Neural cell (in vitro differentiated cells): ENCODE measurements at regions not wholly inside any gene's neighbourhood (a gene's known extent, or its start where the extent isn't known, plus 50 kb on each side); places are given as distances from the start of the nearest gene placed in this dataset.

Experiments used
- H2AFZ ChIP-seq: fragments of 200-600, 300-800 bp; sonication (generic), shearing (Covaris generic); 2 replicates; pipeline ENCODE4 v1.6.0; 2014; ENCODE audit warnings: low read depth, mild to moderate bottlenecking, antibody characterized with exemption, low read length, moderate library complexity
- H3F3A ChIP-seq: fragments of 200-600 bp; shearing (Covaris generic); 2 replicates; pipeline ENCODE4 v1.6.1; 2016; ENCODE audit warnings: mild to moderate bottlenecking, moderate library complexity, mixed read lengths, antibody characterized with exemption, low read length; ENCODE audit not compliant: insufficient read depth, poor library complexity, severe bottlenecking
- H3K27ac ChIP-seq: fragments of 200-600, 300-800 bp; sonication (generic), shearing (Covaris generic); 2 replicates; pipeline ENCODE4 v1.5.1; 2014; ENCODE audit warnings: mild to moderate bottlenecking, low read length, moderate library complexity
- H3K27me3 ChIP-seq: fragments of 300-800, 200-600 bp; sonication (generic), shearing (Covaris generic); 2 replicates; pipeline ENCODE4 v1.6.0; 2014; ENCODE audit warnings: mild to moderate bottlenecking, low read depth, low read length, moderate library complexity; ENCODE audit not compliant: insufficient read depth
- H3K36me3 ChIP-seq: fragments of 300-800, 200-600 bp; sonication (generic), shearing (Covaris generic); 2 replicates; pipeline ENCODE4 v1.5.1; 2014; ENCODE audit warnings: mild to moderate bottlenecking, antibody characterized with exemption, low read length, moderate library complexity; ENCODE audit not compliant: insufficient read depth
- H3K4me2 ChIP-seq: fragments of 300-800, 200-600 bp; sonication (generic), shearing (Covaris generic); 2 replicates; pipeline ENCODE4 v1.6.0; 2014; ENCODE audit warnings: mild to moderate bottlenecking, low read length
- H3K4me3 ChIP-seq: fragments of 300-800, 200-600 bp; sonication (generic), shearing (Covaris generic); 2 replicates; pipeline ENCODE4 v1.5.1; 2014; ENCODE audit warnings: mild to moderate bottlenecking, low read length, moderate library complexity
- H3K79me2 ChIP-seq: fragments of 200-600 bp; shearing (Covaris generic); replicated peaks from 2 replicates; pipeline ENCODE4 v1.6.0; 2014; ENCODE audit warnings: mild to moderate bottlenecking, low read length, moderate library complexity; ENCODE audit not compliant: insufficient read depth
- H3K9ac ChIP-seq: fragments of 300-800, 200-600 bp; sonication (generic), shearing (Covaris generic); 2 replicates; pipeline ENCODE4 v1.6.1; 2016; ENCODE audit warnings: mild to moderate bottlenecking, low read length, mixed read lengths
- H3K9me2 ChIP-seq: fragments of 200-600 bp; shearing (Covaris generic); 2 replicates; pipeline ENCODE4 v1.6.1; 2016; ENCODE audit warnings: mild to moderate bottlenecking, low read length, mixed read lengths; ENCODE audit not compliant: insufficient read depth
- H3K9me3 ChIP-seq: fragments of 200-600, 300-800 bp; sonication (generic), shearing (Covaris generic); 2 replicates; pipeline ENCODE4 v1.6.1; 2016; ENCODE audit warnings: mild to moderate bottlenecking, mixed run types, low read length, moderate library complexity, mixed read lengths
- H4K20me1 ChIP-seq: fragments of 200-600 bp; shearing (Covaris generic); 2 replicates; pipeline ENCODE4 v1.6.1; 2016; ENCODE audit warnings: mild to moderate bottlenecking, mixed run types; ENCODE audit not compliant: insufficient read depth
- EP300 ChIP-seq: fragments of 450-650 bp; conservative IDR thresholded peaks from 2 replicates; pipeline ENCODE4 v1.6.1; 2014; ENCODE audit warnings: antibody characterized with exemption, mild to moderate bottlenecking, moderate library complexity; ENCODE audit not compliant: poor library complexity, severe bottlenecking
- EZH2 ChIP-seq: fragments of 200-600, 300-800 bp; shearing (Covaris generic), sonication (generic); IDR thresholded peaks from 2 replicates; pipeline ENCODE4 v1.6.1; 2014; ENCODE audit warnings: antibody characterized with exemption, low read length, borderline replicate concordance, mild to moderate bottlenecking; ENCODE audit not compliant: insufficient read depth, poor library complexity, severe bottlenecking
- MXI1 ChIP-seq: fragments of 450-650 bp; conservative IDR thresholded peaks from 2 replicates; pipeline ENCODE4 v1.6.1; 2014; ENCODE audit warnings: antibody characterized with exemption, mild to moderate bottlenecking; ENCODE audit not compliant: poor library complexity, severe bottlenecking
- POLR2AphosphoS5 ChIP-seq: IDR thresholded peaks from 2 replicates; pipeline ENCODE4 v1.6.1; 2012
- RAD21 ChIP-seq: fragments of 450-650 bp; conservative IDR thresholded peaks from 2 replicates; pipeline ENCODE4 v1.6.1; 2014; ENCODE audit warnings: antibody characterized with exemption, mild to moderate bottlenecking, moderate library complexity
- SMC3 ChIP-seq: fragments of 450-650 bp; conservative IDR thresholded peaks from 2 replicates; pipeline ENCODE4 v1.6.1; 2014; ENCODE audit warnings: antibody characterized with exemption, mild to moderate bottlenecking, moderate library complexity; ENCODE audit not compliant: poor library complexity
- TAF1 ChIP-seq: IDR thresholded peaks from 2 replicates; pipeline ENCODE4 v1.6.1; 2012; ENCODE audit warnings: low read depth
- TF ChIP-seq, protein P1 (sequence below): fragments of 450-650 bp; IDR thresholded peaks from 2 replicates; pipeline ENCODE4 v1.5.1; 2014; ENCODE audit warnings: antibody characterized with exemption, mild to moderate bottlenecking, moderate library complexity; ENCODE audit not compliant: poor library complexity, severe bottlenecking
- TF ChIP-seq, protein P2 (sequence below): IDR thresholded peaks from 2 replicates; pipeline ENCODE4 v1.6.1; 2012; ENCODE audit warnings: borderline replicate concordance

DNA sequence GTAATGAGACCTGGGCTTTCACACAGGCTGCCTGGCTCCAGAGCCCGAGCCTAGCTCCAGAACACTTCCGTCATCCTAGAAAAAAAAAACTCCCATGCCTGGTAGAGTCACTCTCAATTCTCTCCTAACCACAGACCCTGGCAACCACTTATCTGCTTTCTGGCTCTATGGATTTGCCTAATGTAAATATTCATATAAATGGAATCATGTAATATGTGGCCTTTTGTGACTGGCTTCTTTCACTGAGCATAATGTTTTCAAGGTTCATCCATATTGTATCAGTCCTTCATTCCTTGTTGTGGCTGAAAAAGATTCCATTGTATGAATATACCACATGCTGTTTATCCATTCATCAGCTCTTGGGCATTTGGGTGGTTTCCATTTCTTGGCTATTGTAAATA lies 167.7 kb upstream of the MKLN1 start:
- no peak overlapping the region for H3K27ac ChIP-seq
- H3K36me3 ChIP-seq, result no peaks in the 10 kb centered on the region
- no peak overlapping the region for H3K4me2 ChIP-seq
- no peaks in the 10 kb centered on the region for H4K20me1 ChIP-seq
- no peaks in the 10 kb centered on the region for H3K9me3 ChIP-seq
- no peak overlapping the region for H3K4me3 ChIP-seq
- no peaks in the 10 kb centered on the region for H3K9me2 ChIP-seq
- no peaks in the 10 kb centered on the region for H3F3A ChIP-seq
- no peak overlapping the region for H3K9ac ChIP-seq
- H3K79me2 ChIP-seq, result no peaks in the 10 kb centered on the region
- no peak for TF ChIP-seq MXI1
- TF ChIP-seq EP300, result no peak
- TF ChIP-seq RAD21, result no peak
- no peak for TF ChIP-seq POLR2AphosphoS5
- TF ChIP-seq SMC3, result no peak
- no peak for TF ChIP-seq EZH2
- TF ChIP-seq, protein P1, sequence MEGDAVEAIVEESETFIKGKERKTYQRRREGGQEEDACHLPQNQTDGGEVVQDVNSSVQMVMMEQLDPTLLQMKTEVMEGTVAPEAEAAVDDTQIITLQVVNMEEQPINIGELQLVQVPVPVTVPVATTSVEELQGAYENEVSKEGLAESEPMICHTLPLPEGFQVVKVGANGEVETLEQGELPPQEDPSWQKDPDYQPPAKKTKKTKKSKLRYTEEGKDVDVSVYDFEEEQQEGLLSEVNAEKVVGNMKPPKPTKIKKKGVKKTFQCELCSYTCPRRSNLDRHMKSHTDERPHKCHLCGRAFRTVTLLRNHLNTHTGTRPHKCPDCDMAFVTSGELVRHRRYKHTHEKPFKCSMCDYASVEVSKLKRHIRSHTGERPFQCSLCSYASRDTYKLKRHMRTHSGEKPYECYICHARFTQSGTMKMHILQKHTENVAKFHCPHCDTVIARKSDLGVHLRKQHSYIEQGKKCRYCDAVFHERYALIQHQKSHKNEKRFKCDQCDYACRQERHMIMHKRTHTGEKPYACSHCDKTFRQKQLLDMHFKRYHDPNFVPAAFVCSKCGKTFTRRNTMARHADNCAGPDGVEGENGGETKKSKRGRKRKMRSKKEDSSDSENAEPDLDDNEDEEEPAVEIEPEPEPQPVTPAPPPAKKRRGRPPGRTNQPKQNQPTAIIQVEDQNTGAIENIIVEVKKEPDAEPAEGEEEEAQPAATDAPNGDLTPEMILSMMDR, result no peak
- TF ChIP-seq, protein P2, sequence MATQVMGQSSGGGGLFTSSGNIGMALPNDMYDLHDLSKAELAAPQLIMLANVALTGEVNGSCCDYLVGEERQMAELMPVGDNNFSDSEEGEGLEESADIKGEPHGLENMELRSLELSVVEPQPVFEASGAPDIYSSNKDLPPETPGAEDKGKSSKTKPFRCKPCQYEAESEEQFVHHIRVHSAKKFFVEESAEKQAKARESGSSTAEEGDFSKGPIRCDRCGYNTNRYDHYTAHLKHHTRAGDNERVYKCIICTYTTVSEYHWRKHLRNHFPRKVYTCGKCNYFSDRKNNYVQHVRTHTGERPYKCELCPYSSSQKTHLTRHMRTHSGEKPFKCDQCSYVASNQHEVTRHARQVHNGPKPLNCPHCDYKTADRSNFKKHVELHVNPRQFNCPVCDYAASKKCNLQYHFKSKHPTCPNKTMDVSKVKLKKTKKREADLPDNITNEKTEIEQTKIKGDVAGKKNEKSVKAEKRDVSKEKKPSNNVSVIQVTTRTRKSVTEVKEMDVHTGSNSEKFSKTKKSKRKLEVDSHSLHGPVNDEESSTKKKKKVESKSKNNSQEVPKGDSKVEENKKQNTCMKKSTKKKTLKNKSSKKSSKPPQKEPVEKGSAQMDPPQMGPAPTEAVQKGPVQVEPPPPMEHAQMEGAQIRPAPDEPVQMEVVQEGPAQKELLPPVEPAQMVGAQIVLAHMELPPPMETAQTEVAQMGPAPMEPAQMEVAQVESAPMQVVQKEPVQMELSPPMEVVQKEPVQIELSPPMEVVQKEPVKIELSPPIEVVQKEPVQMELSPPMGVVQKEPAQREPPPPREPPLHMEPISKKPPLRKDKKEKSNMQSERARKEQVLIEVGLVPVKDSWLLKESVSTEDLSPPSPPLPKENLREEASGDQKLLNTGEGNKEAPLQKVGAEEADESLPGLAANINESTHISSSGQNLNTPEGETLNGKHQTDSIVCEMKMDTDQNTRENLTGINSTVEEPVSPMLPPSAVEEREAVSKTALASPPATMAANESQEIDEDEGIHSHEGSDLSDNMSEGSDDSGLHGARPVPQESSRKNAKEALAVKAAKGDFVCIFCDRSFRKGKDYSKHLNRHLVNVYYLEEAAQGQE, result no peak
- H3K27me3 ChIP-seq, result no peaks in the 10 kb centered on the region
- no peak overlapping the region for H2AFZ ChIP-seq

DNA sequence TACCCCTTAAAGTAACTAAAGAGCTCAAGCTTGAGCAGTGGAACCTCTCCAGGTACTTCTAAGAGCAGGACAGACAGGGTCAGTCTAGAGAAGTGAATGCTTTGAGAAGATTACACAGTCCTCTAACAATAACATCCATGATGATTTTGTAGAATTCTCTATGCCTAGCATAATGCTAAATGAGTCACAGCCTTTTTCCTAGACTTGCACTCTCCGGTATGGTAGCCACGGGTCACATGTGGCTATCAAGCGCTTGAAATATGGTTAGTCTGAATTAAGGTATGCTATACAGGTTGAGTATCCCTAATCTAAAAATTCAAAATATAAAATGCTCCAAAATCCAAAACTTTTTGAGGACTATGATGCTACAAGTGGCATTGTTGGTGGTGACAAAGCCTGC lies 166.6 kb upstream of the MKLN1 start:
- Histone ChIP-seq H3K9me2 (no peaks in the 10 kb centered on the region), H2AFZ (no peak overlapping the region), H3K9ac (no peak overlapping the region), H3F3A (no peaks in the 10 kb centered on the region), H3K9me3 (no peaks in the 10 kb centered on the region), H3K79me2 (no peaks in the 10 kb centered on the region), H3K27me3 (no peaks in the 10 kb centered on the region), H3K27ac (no peak overlapping the region), H3K4me3 (no peak overlapping the region), H3K4me2 (no peak overlapping the region), H3K36me3 (no peaks in the 10 kb centered on the region), H4K20me1 (no peaks in the 10 kb centered on the region)
- TF ChIP-seq SMC3, result no peak
- TF ChIP-seq POLR2AphosphoS5, result no peak
- TF ChIP-seq TAF1, result no peak
- TF ChIP-seq, protein P1, result no peak
- no peak for TF ChIP-seq MXI1
- no peak for TF ChIP-seq EZH2
- TF ChIP-seq EP300, result no peak
- TF ChIP-seq, protein P2, result no peak
- no peak for TF ChIP-seq RAD21
